ENCODE measurements at regions not wholly inside any gene's neighbourhood (a gene's known extent, or its start where the extent isn't known, plus 50 kb on each side); places are given as distances from the start of the nearest gene placed in this dataset.

DNA sequence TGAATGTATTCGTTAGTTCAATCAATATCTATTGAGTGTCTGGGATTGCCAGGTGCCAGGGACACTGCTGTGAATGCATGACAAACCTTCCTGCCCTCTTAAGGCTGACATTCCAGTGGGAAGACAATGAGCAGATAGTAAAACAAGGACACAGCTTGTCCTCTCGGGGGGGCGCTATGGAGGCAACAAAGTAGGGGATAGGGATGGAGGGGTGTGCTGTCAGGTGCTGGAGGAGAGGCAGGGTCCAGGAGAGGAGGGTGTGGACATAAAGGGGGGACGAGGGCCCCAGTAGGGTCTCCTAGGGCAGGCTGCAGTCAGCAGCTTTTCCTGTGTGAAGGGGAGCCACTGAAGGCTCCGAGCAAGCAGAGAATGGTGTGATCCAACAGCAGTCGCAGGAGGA, 198.2 kb upstream of the PDE10A start:
- TF ChIP-seq, protein P1, sequence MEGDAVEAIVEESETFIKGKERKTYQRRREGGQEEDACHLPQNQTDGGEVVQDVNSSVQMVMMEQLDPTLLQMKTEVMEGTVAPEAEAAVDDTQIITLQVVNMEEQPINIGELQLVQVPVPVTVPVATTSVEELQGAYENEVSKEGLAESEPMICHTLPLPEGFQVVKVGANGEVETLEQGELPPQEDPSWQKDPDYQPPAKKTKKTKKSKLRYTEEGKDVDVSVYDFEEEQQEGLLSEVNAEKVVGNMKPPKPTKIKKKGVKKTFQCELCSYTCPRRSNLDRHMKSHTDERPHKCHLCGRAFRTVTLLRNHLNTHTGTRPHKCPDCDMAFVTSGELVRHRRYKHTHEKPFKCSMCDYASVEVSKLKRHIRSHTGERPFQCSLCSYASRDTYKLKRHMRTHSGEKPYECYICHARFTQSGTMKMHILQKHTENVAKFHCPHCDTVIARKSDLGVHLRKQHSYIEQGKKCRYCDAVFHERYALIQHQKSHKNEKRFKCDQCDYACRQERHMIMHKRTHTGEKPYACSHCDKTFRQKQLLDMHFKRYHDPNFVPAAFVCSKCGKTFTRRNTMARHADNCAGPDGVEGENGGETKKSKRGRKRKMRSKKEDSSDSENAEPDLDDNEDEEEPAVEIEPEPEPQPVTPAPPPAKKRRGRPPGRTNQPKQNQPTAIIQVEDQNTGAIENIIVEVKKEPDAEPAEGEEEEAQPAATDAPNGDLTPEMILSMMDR (IDR thresholded peaks at IDR 0.05; ENCODE audit: low read depth, low read length) = no peak
- TF ChIP-seq EZH2phosphoT487 (IDR thresholded peaks at IDR 0.05; ENCODE audit: low read depth) = no peak

All from OCI-LY3 (cell line).